GM12878 (cell line): ENCODE measurements at regions not wholly inside any gene's neighbourhood (a gene's known extent, or its start where the extent isn't known, plus 50 kb on each side); places are given as distances from the start of the nearest gene placed in this dataset.

Experiments
- ATAC-seq: fragments of 200-7000 bp; cut with Tn5 transposase; 3 replicates; pipeline ENCODE4 v1.9.1; 2020; ENCODE audit warnings: mild to moderate bottlenecking, moderate library complexity
- BruUV-seq: library from RNA; stranded (reverse); fragments of 400-500 nt; replicated peaks from 2 replicates; lab custom pipeline; 2021; lab: Mats Ljungman, UMichigan
- CTCF ChIA-PET: fragments of 300-600 bp; sonication (Branson Sonifier 250); formaldehyde crosslinking; extraction: SDS; loops from one replicate; lab custom pipeline; 2021; ENCODE audit warnings: inconsistent platforms; lab: Yijun Ruan, JAX
- POLR2A ChIA-PET: fragments of 350-600 bp; formaldehyde crosslinking; extraction: SDS; loops from one replicate; lab custom pipeline; 2021; ENCODE audit warnings: inconsistent platforms; lab: Charles Lee
- RAD21 ChIA-PET: fragments of 300-600 bp; sonication (Branson Sonifier 250); formaldehyde crosslinking; loops from one replicate; lab custom pipeline; 2023; ENCODE audit warnings: antibody characterized with exemption; ENCODE audit not compliant: unreplicated experiment; lab: Charles Lee
- SMC1A ChIA-PET: fragments of 300-600 bp; sonication (Branson Sonifier 250); formaldehyde crosslinking; loops from one replicate; lab custom pipeline; 2023; ENCODE audit not compliant: unreplicated experiment, uncharacterized antibody; lab: Charles Lee
- DNase-seq: peaks from one replicate; pipeline ENCODE4 v3.0.0-alpha.2; 2011; ENCODE audit warnings: low read depth, low spot score
- FAIRE-seq: peaks from 3 replicates; lab custom pipeline; 2011; peaks lifted over from hg19 to GRCh38; lab: Jason Lieb, UNC
- H2AFZ ChIP-seq: 2 replicates; pipeline ENCODE4 v1.6.0; 2011; ENCODE audit warnings: low read depth, low read length, control low read depth; ENCODE audit not compliant: control insufficient read depth
- H3K27ac ChIP-seq: 2 replicates; pipeline ENCODE4 v1.5.1; 2011; ENCODE audit warnings: control low read depth; ENCODE audit not compliant: control insufficient read depth, insufficient read depth
- H3K27me3 ChIP-seq, 2 experiments: replicated peaks in 1 of 2; 2 replicates each; pipeline versions ENCODE4 v1.6.0 to v1.6.1; 2011; ENCODE audit warnings: low read length in 1 of 2; ENCODE audit not compliant: control insufficient read depth in 2 of 2, insufficient read depth in 2 of 2
- H3K36me3 ChIP-seq, 2 experiments: 2 replicates each; pipeline ENCODE4 v1.5.1; 2011; ENCODE audit warnings: low read length in 1 of 2; ENCODE audit not compliant: control insufficient read depth in 2 of 2, insufficient read depth in 2 of 2
- H3K4me1 ChIP-seq: 2 replicates; pipeline ENCODE4 v1.6.1; 2011; ENCODE audit warnings: mild to moderate bottlenecking, low read length, moderate library complexity, mixed read lengths; ENCODE audit not compliant: control insufficient read depth, insufficient read depth
- H3K4me2 ChIP-seq: 2 replicates; pipeline ENCODE4 v1.6.0; 2011; ENCODE audit warnings: control low read depth; ENCODE audit not compliant: control insufficient read depth, insufficient read depth
- H3K4me3 ChIP-seq: fragments of 200-600 bp; sonication (generic); 2 replicates; pipeline ENCODE4 v1.5.1; 2016
- H3K79me2 ChIP-seq: 2 replicates; pipeline ENCODE4 v1.6.0; 2011; ENCODE audit warnings: low read length; ENCODE audit not compliant: control insufficient read depth, insufficient read depth
- H3K9ac ChIP-seq: 2 replicates; pipeline ENCODE4 v1.8.0; 2011; ENCODE audit warnings: low read length, control low read depth, mixed read lengths; ENCODE audit not compliant: control insufficient read depth, insufficient read depth
- H3K9me3 ChIP-seq: replicated peaks from 3 replicates; pipeline ENCODE4 v1.5.1; 2011; ENCODE audit warnings: mild to moderate bottlenecking, low read length; ENCODE audit not compliant: control insufficient read depth, insufficient read depth
- H4K20me1 ChIP-seq: 2 replicates; pipeline ENCODE4 v1.6.0; 2011; ENCODE audit not compliant: control insufficient read depth, insufficient read depth
- ASH2L ChIP-seq: fragments of 300-600, 200-600 bp; sonication (generic); IDR thresholded peaks from 2 replicates; pipeline ENCODE4 v1.6.1; 2017; ENCODE audit warnings: low read depth, mild to moderate bottlenecking, borderline replicate concordance
- EGR1 ChIP-seq, 2 experiments: IDR thresholded peaks; 1 replicate in 1 of 2; 2 replicates in 1 of 2; pipeline ENCODE4 v1.6.1; 2011 to 2012; ENCODE audit warnings: low read depth in 2 of 2, low read length in 2 of 2, borderline replicate concordance in 1 of 2, mild to moderate bottlenecking in 1 of 2, moderate library complexity in 1 of 2
- GATAD2B ChIP-seq: fragments of 450-650 bp; conservative IDR thresholded peaks from 2 replicates; pipeline ENCODE4 v1.6.1; 2017; ENCODE audit warnings: low read depth, mild to moderate bottlenecking, moderate library complexity
- MEF2A ChIP-seq: IDR thresholded peaks from 2 replicates; pipeline ENCODE4 v1.6.1; 2011; ENCODE audit warnings: low read depth, mild to moderate bottlenecking, low read length, moderate library complexity; ENCODE audit not compliant: insufficient read depth
- MYB ChIP-seq: fragments of 150-350 bp; IDR thresholded peaks from 2 replicates; pipeline ENCODE4 v1.6.1; 2014; ENCODE audit warnings: mild to moderate bottlenecking, low read depth, low read length, borderline replicate concordance
- NFYA ChIP-seq: IDR thresholded peaks from 2 replicates; pipeline ENCODE4 v1.6.1; 2011; ENCODE audit warnings: low read depth, mild to moderate bottlenecking, low read length, improper control_type of control experiment, borderline replicate concordance
- NR2C2 ChIP-seq: IDR thresholded peaks from 2 replicates; pipeline ENCODE4 v1.6.1; 2011; ENCODE audit warnings: borderline replicate concordance, low read depth; ENCODE audit not compliant: control insufficient read depth, insufficient read length
- NR2F1 ChIP-seq: fragments of 450-650 bp; conservative IDR thresholded peaks from 2 replicates; pipeline ENCODE4 v1.6.1; 2017; ENCODE audit warnings: mild to moderate bottlenecking
- PML ChIP-seq: IDR thresholded peaks from 2 replicates; pipeline ENCODE4 v1.6.1; 2012; ENCODE audit warnings: low read length, inconsistent platforms
- POU2F2 ChIP-seq: IDR thresholded peaks from 3 replicates; pipeline ENCODE4 v1.6.1; 2011; ENCODE audit warnings: low read depth, mild to moderate bottlenecking, low read length, borderline replicate concordance
- RAD51 ChIP-seq: fragments of 450-650 bp; IDR thresholded peaks from 2 replicates; pipeline ENCODE4 v1.6.1; 2016; ENCODE audit warnings: moderate library complexity, mild to moderate bottlenecking, inconsistent platforms
- RB1 ChIP-seq: fragments of 450-650 bp; formaldehyde crosslinking; IDR thresholded peaks from 2 replicates; pipeline ENCODE4 v1.6.1; 2017; ENCODE audit warnings: mild to moderate bottlenecking, borderline replicate concordance
- RBBP5 ChIP-seq: fragments of 200-600 bp; sonication (generic); conservative IDR thresholded peaks from 2 replicates; pipeline ENCODE4 v1.6.1; 2016
- WGBS: methylation state at CpG from one replicate; pipeline ENCODE4 v1.1.6; 2016; ENCODE audit warnings: low lambda C conversion rate; ENCODE audit not compliant: insufficient replicate concordance, insufficient coverage; ENCODE audit errors: missing lambda C conversion rate; 5-methylcytosine and 5-hydroxymethylcytosine counted together
- in situ Hi-C: fragments of 300-500 bp; cut with MboI; formaldehyde crosslinking; loops from 9 replicates; pipeline ENCODE4 v1.14.3; 2018; ENCODE audit warnings: mixed read lengths
- intact Hi-C: fragments of 100-400 bp; cut with micrococcal nuclease; formaldehyde crosslinking; loops from one replicate; pipeline ENCODE4 v1.14.2; 2022; ENCODE audit not compliant: unreplicated experiment
- TF ChIP-seq, protein P1 (sequence below): IDR thresholded peaks from 2 replicates; pipeline ENCODE4 v1.6.1; 2012; ENCODE audit warnings: low read depth, low read length, improper control_type of control experiment

DNA sequence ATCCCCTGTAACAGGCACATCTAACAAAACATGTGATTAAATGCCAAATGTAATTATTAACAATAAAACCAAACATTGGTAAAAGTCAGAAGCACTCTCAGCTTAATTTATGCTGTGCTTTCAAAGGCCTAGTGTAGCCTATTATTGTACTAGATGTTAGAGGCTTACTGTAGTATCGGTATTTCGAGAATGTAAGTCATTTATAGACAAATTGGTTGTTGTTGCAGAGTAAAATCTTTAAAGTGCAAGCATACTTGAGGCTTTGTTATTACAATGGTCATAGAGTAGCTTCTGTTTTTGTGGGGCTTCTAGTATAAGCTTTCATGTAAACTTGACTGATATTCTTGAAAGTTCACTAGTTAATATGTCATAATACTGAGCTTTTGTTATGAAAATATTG lies 965.8 kb downstream of the PLA2G4A start (continued):
- TF ChIP-seq RBBP5 = no peak
- no peak for TF ChIP-seq RB1

- H3K4me1 ChIP-seq = no peaks in the 10 kb centered on the region
- H3K9ac ChIP-seq = no peak overlapping the region
- no peak overlapping the region for H3K27ac ChIP-seq
- 0% methylated on average over 1 of the region's 1 CpG for WGBS
- in situ Hi-C loops (no loop called here), intact Hi-C loops (no loop called here)
- no peak for TF ChIP-seq EGR1 (IDR thresholded peaks at IDR 0.05; ENCODE audit: borderline replicate concordance in 1 of 2, low read depth in 2 of 2, low read length in 2 of 2)
- TF ChIP-seq, protein P1, sequence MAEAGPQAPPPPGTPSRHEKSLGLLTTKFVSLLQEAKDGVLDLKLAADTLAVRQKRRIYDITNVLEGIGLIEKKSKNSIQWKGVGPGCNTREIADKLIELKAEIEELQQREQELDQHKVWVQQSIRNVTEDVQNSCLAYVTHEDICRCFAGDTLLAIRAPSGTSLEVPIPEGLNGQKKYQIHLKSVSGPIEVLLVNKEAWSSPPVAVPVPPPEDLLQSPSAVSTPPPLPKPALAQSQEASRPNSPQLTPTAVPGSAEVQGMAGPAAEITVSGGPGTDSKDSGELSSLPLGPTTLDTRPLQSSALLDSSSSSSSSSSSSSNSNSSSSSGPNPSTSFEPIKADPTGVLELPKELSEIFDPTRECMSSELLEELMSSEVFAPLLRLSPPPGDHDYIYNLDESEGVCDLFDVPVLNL = no peak
- TF ChIP-seq GATAD2B = no peak
- TF ChIP-seq PML = no peak
- TF ChIP-seq NFYA = no peak
- no peak for TF ChIP-seq MEF2A
- no peak for TF ChIP-seq POU2F2
- no peak for TF ChIP-seq RAD51
- no peak for TF ChIP-seq NR2C2
- TF ChIP-seq NR2F1 = no peak
- TF ChIP-seq MYB = no peak
- TF ChIP-seq ASH2L = no peak
- no TSS peak for BruUV-seq
- H2AFZ ChIP-seq = no peak overlapping the region
- ChIA-PET POLR2A (no interaction called here), RAD21 (no interaction called here), CTCF (no interaction called here), SMC1A (no interaction called here)
- no peak for DNase-seq
- ATAC-seq = no peak
- H3K9me3 ChIP-seq = no peaks in the 10 kb centered on the region
- FAIRE-seq = no peak
- H3K79me2 ChIP-seq = no peaks in the 10 kb centered on the region
- no peaks in the 10 kb centered on the region for H3K27me3 ChIP-seq
- H3K36me3 ChIP-seq = no peaks in the 10 kb centered on the region
- H3K4me2 ChIP-seq = no peak overlapping the region
- H4K20me1 ChIP-seq = no peaks in the 10 kb centered on the region
- no peak overlapping the region for H3K4me3 ChIP-seq
Observed at GRCh38 chr1:187809549-187809948, 980.8 kb downstream of the PLA2G4A start.
